Small intestine (tissue), 7 donors: ENCODE measurements at regions not wholly inside any gene's neighbourhood (a gene's known extent, or its start where the extent isn't known, plus 50 kb on each side); places are given as distances from the start of the nearest gene placed in this dataset.

ENCODE experiments used
- DNase-seq, 2 donors: peaks; one replicate each; pipeline versions ENCODE4 v3.0.0 to v3.0.0-alpha.2; 2013
- FAIRE-seq: peaks from 2 replicates; lab custom pipeline; 2012; peaks lifted over from hg19 to GRCh38; lab: Jason Lieb, UNC
- H3K27ac ChIP-seq, 3 donors: one replicate each; pipeline ENCODE4 v1.5.1; 2013; ENCODE audit warnings: low read length in 2 of 3, mild to moderate bottlenecking in 2 of 3, control low read depth in 1 of 3, inconsistent platforms in 1 of 3, low read depth in 1 of 3, moderate library complexity in 1 of 3
- H3K27me3 ChIP-seq, 3 donors: one replicate each; pipeline ENCODE4 v1.6.1; 2013; ENCODE audit warnings: low read length in 3 of 3, inconsistent platforms in 1 of 3; ENCODE audit not compliant: control insufficient read depth in 3 of 3, insufficient read depth in 3 of 3
- H3K36me3 ChIP-seq, 3 donors: one replicate each; pipeline ENCODE4 v1.6.1; 2013; ENCODE audit warnings: low read length in 3 of 3, inconsistent platforms in 1 of 3, low read depth in 1 of 3, mild to moderate bottlenecking in 1 of 3, moderate library complexity in 1 of 3; ENCODE audit not compliant: control insufficient read depth in 3 of 3, insufficient read depth in 2 of 3
- H3K4me1 ChIP-seq, 3 donors: one replicate each; pipeline ENCODE4 v1.6.1; 2013; ENCODE audit warnings: low read length in 2 of 3, inconsistent platforms in 1 of 3, low read depth in 1 of 3, mild to moderate bottlenecking in 1 of 3, moderate library complexity in 1 of 3; ENCODE audit not compliant: control insufficient read depth in 3 of 3, insufficient read depth in 2 of 3
- H3K4me3 ChIP-seq, 3 donors: one replicate each; pipeline ENCODE4 v1.5.1; 2013; ENCODE audit warnings: low read length in 3 of 3, control low read depth in 1 of 3, inconsistent platforms in 1 of 3, low read depth in 1 of 3, mild to moderate bottlenecking in 1 of 3, moderate library complexity in 1 of 3
- H3K9me3 ChIP-seq, 2 donors: one replicate each; pipeline ENCODE4 v1.6.1; 2013; ENCODE audit warnings: low read depth in 1 of 2, low read length in 1 of 2; ENCODE audit not compliant: control insufficient read depth in 2 of 2, insufficient read depth in 1 of 2
- WGBS, 3 donors: extraction: QIAGEN DNeasy Blood & Tissue Kit; methylation state at CpG; one replicate each; pipeline ENCODE4 v1.1.7; 2013; 5-methylcytosine and 5-hydroxymethylcytosine counted together
- donor health status: healthy with polysubstance abuse.
- donor health status: control.
- donor health status: control.
- donor health status: Bipolar disorder and iron deficiency.
- donor health status: healthy.

- no peaks in the 10 kb centered on the region for H3K27me3 ChIP-seq
- H3K4me3 ChIP-seq, result no peak overlapping the region
- 54 to 57% (median 57%) methylated on average over 3 of the region's 3 CpGs for WGBS, 3 donors
- no peaks in the 10 kb centered on the region for H3K9me3 ChIP-seq
- H3K27ac ChIP-seq, result no peak overlapping the region
- no peaks in the 10 kb centered on the region for H3K36me3 ChIP-seq
- no peak for FAIRE-seq
- H3K4me1 ChIP-seq, result peaks cover 0 to 1% (median 0%) of the 10 kb centered on the region in 3 donors
- DNase-seq, result no peak
Measured at GRCh38 chr9:89706086-89706485, 101.3 kb downstream of the GADD45G start.

DNA sequence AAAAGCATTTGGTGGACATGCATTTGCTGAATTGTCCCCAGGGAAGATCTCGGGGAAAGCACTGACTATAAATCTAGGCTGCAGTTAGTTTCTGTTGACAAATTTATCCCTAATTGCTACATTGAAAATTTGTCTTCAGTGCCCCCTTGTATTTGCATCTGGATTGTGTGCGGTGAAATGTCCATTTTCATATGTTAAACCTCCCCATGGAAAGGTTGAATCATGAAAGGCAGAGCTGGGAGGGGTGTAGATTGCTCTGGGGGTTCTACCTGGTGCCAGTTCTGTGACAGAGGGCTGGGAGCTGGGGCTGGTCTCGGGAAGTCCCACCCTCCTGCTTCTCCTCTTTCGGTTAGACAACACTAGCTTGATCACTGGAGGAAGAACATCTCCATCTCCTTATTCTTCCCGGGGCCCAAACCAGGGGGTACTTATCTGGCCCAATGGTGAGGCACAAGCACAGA is 101.9 kb downstream of the GADD45G start:
- H3K27ac ChIP-seq, result no peak overlapping the region
- no peak for FAIRE-seq
- peaks cover 0 to 2% (median 0%) of the 10 kb centered on the region in 3 donors for H3K4me1 ChIP-seq
- H3K27me3 ChIP-seq, result no peaks in the 10 kb centered on the region
- H3K4me3 ChIP-seq, result no peak overlapping the region
- no peaks in the 10 kb centered on the region for H3K9me3 ChIP-seq
- no peaks in the 10 kb centered on the region for H3K36me3 ChIP-seq
- WGBS, 3 donors, result 56 to 72% (median 59%) methylated on average over 5 of the region's 5 CpGs
- no peak for DNase-seq

GRCh38 chr9:89710697-89711096 is 105.9 kb downstream of the GADD45G start:
- FAIRE-seq (no peak), DNase-seq (no peak)
- peak overlapping the region in 2 of 3 donors; percentile 27 to 62 for H3K27ac ChIP-seq

GRCh38 chr9:89711866-89712265 is 107.1 kb downstream of the GADD45G start:
- Histone ChIP-seq H3K4me1 (peaks cover 0 to 7% (median 0%) of the 10 kb centered on the region in 3 donors), H3K27me3 (no peaks in the 10 kb centered on the region), H3K9me3 (no peaks in the 10 kb centered on the region), H3K27ac (no peak overlapping the region), H3K4me3 (no peak overlapping the region), H3K36me3 (no peaks in the 10 kb centered on the region)
- DNase-seq (no peak), FAIRE-seq (no peak)
- WGBS, 3 donors, result 42 to 65% (median 60%) methylated on average over 5 of the region's 5 CpGs

More at GRCh38 chr9:89710697-89711096, 105.9 kb downstream of the GADD45G start:
- H3K27me3 ChIP-seq, result no peaks in the 10 kb centered on the region
- H3K4me1 ChIP-seq, result peaks cover 0 to 7% (median 0%) of the 10 kb centered on the region in 3 donors
- H3K9me3 ChIP-seq, result no peaks in the 10 kb centered on the region
- WGBS, 3 donors, result 71 to 87% (median 78%) methylated on average over 6 of the region's 6 CpGs
- no peaks in the 10 kb centered on the region for H3K36me3 ChIP-seq
- H3K4me3 ChIP-seq, result no peak overlapping the region

DNA sequence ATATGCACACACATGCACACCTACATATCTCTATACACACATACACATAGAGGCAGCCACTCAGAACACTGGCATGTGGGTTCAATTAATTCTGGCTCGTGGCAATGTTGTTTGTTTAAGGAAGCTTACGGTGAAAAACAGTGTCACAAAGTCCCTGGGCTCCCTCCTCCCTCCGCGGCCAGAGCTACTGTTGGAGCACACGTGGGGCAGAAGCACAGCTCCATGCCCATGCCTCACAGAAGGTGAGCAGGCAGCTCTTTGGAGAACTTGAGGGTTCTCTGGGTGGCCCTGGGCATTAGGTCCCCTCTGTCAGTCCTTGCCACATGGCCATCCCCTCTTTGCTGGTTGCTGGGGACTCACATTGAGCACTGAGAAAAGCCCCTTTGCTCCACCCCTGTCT is 107.5 kb downstream of the GADD45G start:
- no peak for FAIRE-seq
- Histone ChIP-seq H3K4me3 (no peak overlapping the region), H3K36me3 (no peaks in the 10 kb centered on the region), H3K27ac (no peak overlapping the region), H3K27me3 (no peaks in the 10 kb centered on the region), H3K9me3 (no peaks in the 10 kb centered on the region), H3K4me1 (peaks cover 0 to 7% (median 0%) of the 10 kb centered on the region in 3 donors)
- WGBS, 3 donors, result 29 to 70% (median 50%) methylated on average over 5 of the region's 5 CpGs
- no peak for DNase-seq

- Histone ChIP-seq H3K27ac (no peak overlapping the region), H3K27me3 (no peaks in the 10 kb centered on the region), H3K4me3 (no peak overlapping the region), H3K4me1 (peaks cover 0 to 7% (median 0%) of the 10 kb centered on the region in 3 donors), H3K9me3 (peaks cover 0 to 6% of the 10 kb centered on the region in 2 donors), H3K36me3 (no peaks in the 10 kb centered on the region)
- FAIRE-seq (no peak), DNase-seq (no peak)
- WGBS, 3 donors, result 63 to 72% (median 65%) methylated on average over 5 of the region's 5 CpGs
Measured at GRCh38 chr9:89714321-89714720, 109.5 kb downstream of the GADD45G start.

DNA sequence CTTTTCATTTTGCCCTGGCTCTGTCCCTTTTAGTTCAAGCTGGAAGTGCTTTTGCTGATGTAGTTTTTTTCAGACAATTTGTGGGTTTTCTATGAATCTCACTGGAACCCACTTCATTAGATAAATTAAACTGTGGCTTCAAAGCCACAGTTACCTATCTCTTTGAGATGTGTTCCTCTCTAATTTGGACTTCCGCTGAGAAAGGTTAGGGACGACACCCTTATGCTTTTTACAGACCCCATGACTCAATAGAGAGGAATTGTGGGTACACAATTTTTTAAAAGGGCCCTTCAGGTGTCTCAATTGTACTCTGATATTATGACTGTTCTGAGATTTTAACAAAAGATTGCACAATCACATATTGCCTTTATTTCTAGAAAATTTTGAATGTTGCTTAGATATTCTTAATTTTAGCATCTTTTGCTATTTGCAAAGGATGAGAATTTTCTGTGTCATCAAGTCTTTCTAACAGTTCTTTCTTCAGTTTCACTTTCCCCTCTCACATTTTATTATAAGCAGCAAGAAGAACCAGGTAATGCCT is 110.6 kb downstream of the GADD45G start:
- FAIRE-seq (no peak), DNase-seq (peak in 1 of 2 donors; percentile 40)
- Histone ChIP-seq H3K27me3 (no peaks in the 10 kb centered on the region), H3K4me1 (peaks cover 0 to 7% (median 0%) of the 10 kb centered on the region in 3 donors), H3K9me3 (peaks cover 0 to 6% of the 10 kb centered on the region in 2 donors), H3K4me3 (no peak overlapping the region), H3K36me3 (no peaks in the 10 kb centered on the region), H3K27ac (no peak overlapping the region)
- WGBS, 3 donors, result 50 to 71% (median 70%) methylated on average over 2 of the region's 2 CpGs

DNA sequence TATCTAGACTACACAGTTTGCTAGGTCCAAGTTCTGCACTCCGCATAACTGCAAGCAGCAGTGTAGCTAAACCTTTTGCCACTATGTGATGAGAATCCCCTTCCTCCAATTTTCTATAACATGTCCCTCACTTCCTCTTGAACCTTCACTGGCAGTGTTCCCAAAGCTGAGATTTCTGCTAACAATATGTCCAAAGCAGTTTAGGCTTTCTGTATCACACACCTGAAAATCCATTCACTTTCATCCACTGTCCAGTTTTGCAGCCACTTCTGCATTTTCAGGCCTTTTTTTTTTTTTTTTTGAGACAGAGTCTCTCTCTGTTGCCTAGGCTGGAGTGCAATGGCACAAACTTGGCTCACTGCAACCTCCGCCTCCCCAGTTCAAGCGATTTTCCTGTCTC is 111.1 kb downstream of the GADD45G start:
- Histone ChIP-seq H3K27me3 (no peaks in the 10 kb centered on the region), H3K9me3 (peaks cover 0 to 6% of the 10 kb centered on the region in 2 donors), H3K27ac (no peak overlapping the region), H3K36me3 (no peaks in the 10 kb centered on the region), H3K4me3 (no peak overlapping the region), H3K4me1 (peaks cover 0 to 8% (median 0%) of the 10 kb centered on the region in 3 donors)
- whole genome bisulfite sequencing, 3 donors, result 61 to 84% (median 77%) methylated on average over 3 of the region's 3 CpGs
- DNase-seq, result no peak
- no peak for FAIRE-seq

DNA sequence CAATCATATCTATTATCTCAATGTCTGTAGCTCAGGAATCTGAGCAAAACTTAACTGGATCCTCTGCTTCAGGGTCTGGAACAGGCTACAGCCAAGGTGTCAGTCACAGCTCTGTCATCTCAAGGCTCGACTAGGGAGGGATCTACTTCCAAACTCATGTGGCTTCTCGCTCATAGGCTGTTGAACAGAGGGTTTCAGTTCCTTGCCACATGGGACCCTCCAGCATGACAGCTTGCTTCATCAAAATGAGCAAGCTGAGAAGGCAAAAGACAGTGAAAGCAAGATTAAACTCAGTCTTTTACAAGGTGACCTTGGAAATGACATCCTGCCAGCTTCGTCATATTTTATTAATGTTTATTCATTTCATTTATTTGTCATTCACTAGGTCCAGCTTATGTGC is 111.7 kb downstream of the GADD45G start:
- H3K4me1 ChIP-seq, result peaks cover 0 to 12% (median 0%) of the 10 kb centered on the region in 3 donors
- peaks cover 0 to 6% of the 10 kb centered on the region in 2 donors for H3K9me3 ChIP-seq
- no peak for DNase-seq
- no peak for FAIRE-seq
- no peak overlapping the region for H3K27ac ChIP-seq
- no peaks in the 10 kb centered on the region for H3K27me3 ChIP-seq
- WGBS, 3 donors, result 77 to 85% (median 78%) methylated on average over 3 of the region's 3 CpGs
- no peak overlapping the region for H3K4me3 ChIP-seq
- H3K36me3 ChIP-seq, result no peaks in the 10 kb centered on the region
